ENCODE measurements at regions not wholly inside any gene's neighbourhood (a gene's known extent, or its start where the extent isn't known, plus 50 kb on each side); places are given as distances from the start of the nearest gene placed in this dataset.

DNA sequence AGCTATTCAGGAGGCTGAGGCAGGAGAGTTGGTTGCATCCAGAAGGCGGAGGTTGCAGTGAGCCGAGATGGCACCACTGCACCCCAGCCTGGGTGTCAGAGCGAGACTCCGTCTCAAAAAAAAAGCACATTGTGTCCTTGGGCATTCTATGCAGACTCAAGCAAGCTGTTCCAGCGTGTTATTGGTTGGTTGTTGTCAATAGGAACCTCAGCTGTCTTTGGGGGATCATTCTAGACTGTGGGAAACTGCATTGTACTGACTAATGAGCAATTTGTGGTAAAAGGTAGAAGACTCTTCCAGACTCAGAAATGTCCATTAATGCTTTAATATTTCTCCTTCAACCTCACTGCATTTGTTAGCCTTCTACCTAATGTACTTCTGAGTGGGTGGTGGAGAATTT, 379.5 kb upstream of the GRAMD2B start:
- Histone ChIP-seq H3K79me2 (ENCODE audit: insufficient read depth, low read length) (no peaks in the 10 kb centered on the region), H3K27me3 (ENCODE audit: control insufficient read depth in 1 of 2, insufficient read depth in 2 of 2, low read length in 2 of 2) (no peaks in the 10 kb centered on the region), H3K27ac (ENCODE audit: extremely low read length, insufficient read depth, low read length) (no peak overlapping the region), H4K20me1 (ENCODE audit: insufficient read depth, low read length) (no peaks in the 10 kb centered on the region), H3K9me3 (ENCODE audit: low read length) (no peaks in the 10 kb centered on the region), H3K4me3 (replicated peaks in 1 of 3; ENCODE audit: insufficient read depth in 1 of 3, low read depth in 2 of 3, low read length in 3 of 3) (no peak overlapping the region), H2AFZ (ENCODE audit: low read length) (no peak overlapping the region), H3K4me1 (ENCODE audit: insufficient read depth, low read length) (no peaks in the 10 kb centered on the region), H3K4me2 (ENCODE audit: low read depth, low read length) (no peak overlapping the region), H3K36me3 (replicated peaks in 1 of 2; ENCODE audit: control insufficient read depth in 1 of 2, insufficient read depth in 2 of 2, low read length in 2 of 2) (no peaks in the 10 kb centered on the region), H3K9ac (ENCODE audit: insufficient read depth, low read depth, low read length) (no peak overlapping the region)
- no peak for ATAC-seq
- TF ChIP-seq ZNF747 (CRISPR knock-in tag; IDR thresholded peaks at IDR 0.05; ENCODE audit: borderline replicate concordance): no peak
- TF ChIP-seq MYNN (CRISPR knock-in tag; IDR thresholded peaks at IDR 0.05; ENCODE audit: low read depth): no peak
- no peak for TF ChIP-seq ZNF772 (CRISPR knock-in tag; IDR thresholded peaks at IDR 0.05)
- TF ChIP-seq, protein P1, sequence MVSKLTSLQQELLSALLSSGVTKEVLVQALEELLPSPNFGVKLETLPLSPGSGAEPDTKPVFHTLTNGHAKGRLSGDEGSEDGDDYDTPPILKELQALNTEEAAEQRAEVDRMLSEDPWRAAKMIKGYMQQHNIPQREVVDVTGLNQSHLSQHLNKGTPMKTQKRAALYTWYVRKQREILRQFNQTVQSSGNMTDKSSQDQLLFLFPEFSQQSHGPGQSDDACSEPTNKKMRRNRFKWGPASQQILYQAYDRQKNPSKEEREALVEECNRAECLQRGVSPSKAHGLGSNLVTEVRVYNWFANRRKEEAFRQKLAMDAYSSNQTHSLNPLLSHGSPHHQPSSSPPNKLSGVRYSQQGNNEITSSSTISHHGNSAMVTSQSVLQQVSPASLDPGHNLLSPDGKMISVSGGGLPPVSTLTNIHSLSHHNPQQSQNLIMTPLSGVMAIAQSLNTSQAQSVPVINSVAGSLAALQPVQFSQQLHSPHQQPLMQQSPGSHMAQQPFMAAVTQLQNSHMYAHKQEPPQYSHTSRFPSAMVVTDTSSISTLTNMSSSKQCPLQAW (CRISPR knock-in tag; IDR thresholded peaks at IDR 0.05): no peak
- TF ChIP-seq MAF1 (CRISPR knock-in tag; IDR thresholded peaks at IDR 0.05; ENCODE audit: borderline replicate concordance): no peak
- no peak for TF ChIP-seq XRCC5 (optimal IDR thresholded peaks at IDR 0.05; ENCODE audit: low read length)
- TF ChIP-seq, protein P2, sequence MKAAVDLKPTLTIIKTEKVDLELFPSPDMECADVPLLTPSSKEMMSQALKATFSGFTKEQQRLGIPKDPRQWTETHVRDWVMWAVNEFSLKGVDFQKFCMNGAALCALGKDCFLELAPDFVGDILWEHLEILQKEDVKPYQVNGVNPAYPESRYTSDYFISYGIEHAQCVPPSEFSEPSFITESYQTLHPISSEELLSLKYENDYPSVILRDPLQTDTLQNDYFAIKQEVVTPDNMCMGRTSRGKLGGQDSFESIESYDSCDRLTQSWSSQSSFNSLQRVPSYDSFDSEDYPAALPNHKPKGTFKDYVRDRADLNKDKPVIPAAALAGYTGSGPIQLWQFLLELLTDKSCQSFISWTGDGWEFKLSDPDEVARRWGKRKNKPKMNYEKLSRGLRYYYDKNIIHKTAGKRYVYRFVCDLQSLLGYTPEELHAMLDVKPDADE (CRISPR knock-in tag; IDR thresholded peaks at IDR 0.05): no peak
- TF ChIP-seq IKZF4 (CRISPR knock-in tag; IDR thresholded peaks at IDR 0.05; ENCODE audit: borderline replicate concordance, low read depth, not compliant biosample characterization): no peak
- no peak for TF ChIP-seq MEIS1 (CRISPR knock-in tag; IDR thresholded peaks at IDR 0.05; ENCODE audit: borderline replicate concordance)
- TF ChIP-seq PCBP1 (IDR thresholded peaks at IDR 0.05; ENCODE audit: borderline replicate concordance, low read depth, low read length): no peak
- TF ChIP-seq ZNF646 (CRISPR knock-in tag; IDR thresholded peaks at IDR 0.05): no peak
- no peak for TF ChIP-seq AGO1 (IDR thresholded peaks at IDR 0.05; ENCODE audit: low read depth, low read length, poor library complexity, severe bottlenecking)
- TF ChIP-seq ATF7 (IDR thresholded peaks at IDR 0.05): no peak
- no peak for TF ChIP-seq ATF7 (CRISPR knock-in tag; IDR thresholded peaks at IDR 0.05)
- TF ChIP-seq, protein P3, sequence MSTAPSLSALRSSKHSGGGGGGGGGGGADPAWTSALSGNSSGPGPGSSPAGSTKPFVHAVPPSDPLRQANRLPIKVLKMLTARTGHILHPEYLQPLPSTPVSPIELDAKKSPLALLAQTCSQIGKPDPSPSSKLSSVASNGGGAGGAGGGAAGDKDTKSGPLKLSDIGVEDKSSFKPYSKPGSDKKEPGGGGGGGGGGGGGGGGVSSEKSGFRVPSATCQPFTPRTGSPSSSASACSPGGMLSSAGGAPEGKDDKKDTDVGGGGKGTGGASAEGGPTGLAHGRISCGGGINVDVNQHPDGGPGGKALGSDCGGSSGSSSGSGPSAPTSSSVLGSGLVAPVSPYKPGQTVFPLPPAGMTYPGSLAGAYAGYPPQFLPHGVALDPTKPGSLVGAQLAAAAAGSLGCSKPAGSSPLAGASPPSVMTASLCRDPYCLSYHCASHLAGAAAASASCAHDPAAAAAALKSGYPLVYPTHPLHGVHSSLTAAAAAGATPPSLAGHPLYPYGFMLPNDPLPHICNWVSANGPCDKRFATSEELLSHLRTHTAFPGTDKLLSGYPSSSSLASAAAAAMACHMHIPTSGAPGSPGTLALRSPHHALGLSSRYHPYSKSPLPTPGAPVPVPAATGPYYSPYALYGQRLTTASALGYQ (CRISPR knock-in tag; IDR thresholded peaks at IDR 0.05): no peak
- ChIA-PET CTCF (ENCODE audit: low intra/inter-chr PET ratio, low total read pairs) (no interaction called here), POLR2A (no interaction called here)
- intact Hi-C loops (cut with micrococcal nuclease; ENCODE audit: unreplicated experiment) (no loop called here), in situ Hi-C loops (cut with HindIII; ENCODE audit: extremely low pct_ligation_motif_present, low pct_unique_long_range_greater_than_20kb) (no loop called here)
- DNase-seq (ENCODE audit: low spot score): no peak
- WGBS (ENCODE audit: low lambda C conversion rate): no CpG with 5 or more reads among the region's 5 CpGs
- no TSS peak for BruUV-seq (replicated peaks)
- FAIRE-seq: no peak

All from HepG2 (cell line).